SKM-1 treated with dmso at 0.1 percent for 144 hours (cell line): ENCODE measurements at regions not wholly inside any gene's neighbourhood (a gene's known extent, or its start where the extent isn't known, plus 50 kb on each side); places are given as distances from the start of the nearest gene placed in this dataset.
"Not testable (repeated sequence)": the region's sequence is repeated elsewhere in the genome, so short reads cannot be mapped to it uniquely, and the experiment has no call there.

Experiments
- DNase-seq: peaks from one replicate; lab custom pipeline; 2025; ENCODE audit not compliant: unreplicated experiment; lab: John Stamatoyannopoulos, UW

GRCh38 chr6:120553353-120553752 is 780.9 kb downstream of the TBC1D32 start:
- DNase-seq: no peak

GRCh38 chr6:120545353-120545752 is 788.9 kb downstream of the TBC1D32 start:
- no peak for DNase-seq

- no peak for DNase-seq
Measured at GRCh38 chr6:120534954-120535353, 799.3 kb downstream of the TBC1D32 start.

- no peak for DNase-seq
Measured at GRCh38 chr6:120526576-120526975, 807.7 kb downstream of the TBC1D32 start.

- DNase-seq: no peak
Measured at GRCh38 chr6:120514544-120514943, 819.7 kb downstream of the TBC1D32 start.

GRCh38 chr6:120511712-120512111 is 822.6 kb downstream of the TBC1D32 start:
- no peak for DNase-seq

- no peak for DNase-seq
Measured at GRCh38 chr6:120498711-120499110, 835.6 kb downstream of the TBC1D32 start.

- DNase-seq: no peak
Measured at GRCh38 chr6:120496661-120497060, 837.6 kb downstream of the TBC1D32 start.

GRCh38 chr6:120493505-120493904 is 840.8 kb downstream of the TBC1D32 start:
- DNase-seq: no peak

GRCh38 chr6:120489941-120490340 is 844.3 kb downstream of the TBC1D32 start:
- no peak for DNase-seq

GRCh38 chr6:120484146-120484545 is 850.1 kb downstream of the TBC1D32 start:
- DNase-seq: no peak

- no peak for DNase-seq
Measured at GRCh38 chr6:120478650-120479049, 855.6 kb downstream of the TBC1D32 start.

- no peak for DNase-seq
Measured at GRCh38 chr6:120473804-120474203, 860.5 kb downstream of the TBC1D32 start.

- no peak for DNase-seq
Measured at GRCh38 chr6:120468486-120468885, 865.8 kb downstream of the TBC1D32 start.

- no peak for DNase-seq
Measured at GRCh38 chr6:120451508-120451907, 882.8 kb downstream of the TBC1D32 start.

GRCh38 chr6:120447605-120448004 is 886.7 kb downstream of the TBC1D32 start:
- no peak for DNase-seq

GRCh38 chr6:120432840-120433239 is 901.4 kb downstream of the TBC1D32 start:
- not testable (repeated sequence) for DNase-seq

GRCh38 chr6:120431841-120432240 is 902.4 kb downstream of the TBC1D32 start:
- DNase-seq: no peak

GRCh38 chr6:120411394-120411793 is 922.9 kb downstream of the TBC1D32 start:
- DNase-seq: no peak

- no peak for DNase-seq
Measured at GRCh38 chr6:120410586-120410985, 923.7 kb downstream of the TBC1D32 start.

GRCh38 chr6:120407696-120408095 is 926.6 kb downstream of the TBC1D32 start:
- DNase-seq: no peak

GRCh38 chr6:120405947-120406346 is 928.3 kb downstream of the TBC1D32 start:
- DNase-seq: no peak

- no peak for DNase-seq
Measured at GRCh38 chr6:120395784-120396183, 938.5 kb downstream of the TBC1D32 start.

GRCh38 chr6:120395330-120395729 is 939.0 kb downstream of the TBC1D32 start:
- DNase-seq: no peak
